ENCODE measurements at regions not wholly inside any gene's neighbourhood (a gene's known extent, or its start where the extent isn't known, plus 50 kb on each side); places are given as distances from the start of the nearest gene placed in this dataset.

DNA sequence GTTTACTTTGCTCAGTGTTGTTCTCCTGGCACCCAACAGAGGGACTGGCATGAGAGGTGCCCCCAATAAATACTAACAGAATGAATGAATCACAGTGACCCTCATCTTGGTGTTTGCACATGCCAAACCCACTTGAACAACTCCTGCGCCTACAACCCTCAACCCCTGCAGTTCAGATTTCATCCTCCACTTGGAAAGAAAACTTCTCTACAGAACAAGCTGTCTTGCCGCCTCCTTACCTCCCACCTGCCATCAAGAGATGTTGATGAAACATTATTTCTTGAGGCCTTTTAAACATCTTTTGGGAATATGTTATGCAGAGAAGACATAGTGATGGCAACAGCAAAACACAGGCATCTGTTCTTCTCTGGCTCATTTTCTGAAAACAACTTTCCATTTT lies 216.0 kb upstream of the SH3BP4 start:
- TF ChIP-seq EZH2 (IDR thresholded peaks at IDR 0.05) (no peak), POLR2AphosphoS5 (IDR thresholded peaks at IDR 0.05; ENCODE audit: borderline replicate concordance, low read depth, low read length) (no peak)
